ENCODE measurements at regions not wholly inside any gene's neighbourhood (a gene's known extent, or its start where the extent isn't known, plus 50 kb on each side); places are given as distances from the start of the nearest gene placed in this dataset.

DNA sequence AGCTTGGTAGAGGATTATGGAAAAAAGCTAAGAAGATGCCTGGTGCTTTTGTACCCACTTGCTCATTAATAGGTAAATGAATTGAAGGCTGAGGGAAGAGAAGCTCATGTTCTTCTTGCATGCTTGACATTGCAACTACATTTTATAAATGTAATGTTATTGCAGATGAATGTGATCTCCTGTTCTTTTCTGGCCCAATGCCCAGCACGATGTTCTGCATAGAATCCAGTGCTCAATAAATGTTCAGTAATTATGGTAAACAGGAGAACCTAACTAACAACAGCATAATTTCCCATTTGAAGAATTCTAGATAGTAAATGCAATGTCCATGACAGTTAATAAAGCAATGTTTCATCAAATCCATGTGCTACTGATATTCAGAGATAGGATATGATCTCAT lies 638.2 kb upstream of the SOX9 start:
- no peaks in the 10 kb centered on the region for H3K4me1 ChIP-seq
- H3K36me3 ChIP-seq = no peaks in the 10 kb centered on the region
- no peak for DNase-seq
- no peak overlapping the region for H3K27ac ChIP-seq
- TF ChIP-seq POLR2A (IDR thresholded peaks at IDR 0.05) = no peak
- TF ChIP-seq, protein P1, sequence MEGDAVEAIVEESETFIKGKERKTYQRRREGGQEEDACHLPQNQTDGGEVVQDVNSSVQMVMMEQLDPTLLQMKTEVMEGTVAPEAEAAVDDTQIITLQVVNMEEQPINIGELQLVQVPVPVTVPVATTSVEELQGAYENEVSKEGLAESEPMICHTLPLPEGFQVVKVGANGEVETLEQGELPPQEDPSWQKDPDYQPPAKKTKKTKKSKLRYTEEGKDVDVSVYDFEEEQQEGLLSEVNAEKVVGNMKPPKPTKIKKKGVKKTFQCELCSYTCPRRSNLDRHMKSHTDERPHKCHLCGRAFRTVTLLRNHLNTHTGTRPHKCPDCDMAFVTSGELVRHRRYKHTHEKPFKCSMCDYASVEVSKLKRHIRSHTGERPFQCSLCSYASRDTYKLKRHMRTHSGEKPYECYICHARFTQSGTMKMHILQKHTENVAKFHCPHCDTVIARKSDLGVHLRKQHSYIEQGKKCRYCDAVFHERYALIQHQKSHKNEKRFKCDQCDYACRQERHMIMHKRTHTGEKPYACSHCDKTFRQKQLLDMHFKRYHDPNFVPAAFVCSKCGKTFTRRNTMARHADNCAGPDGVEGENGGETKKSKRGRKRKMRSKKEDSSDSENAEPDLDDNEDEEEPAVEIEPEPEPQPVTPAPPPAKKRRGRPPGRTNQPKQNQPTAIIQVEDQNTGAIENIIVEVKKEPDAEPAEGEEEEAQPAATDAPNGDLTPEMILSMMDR (IDR thresholded peaks at IDR 0.05) = no peak
- H3K4me3 ChIP-seq = no peak overlapping the region
- H3K27me3 ChIP-seq = no peaks in the 10 kb centered on the region
- intact Hi-C loops (cut with DNase I; ENCODE audit: low total_unique reads) = no loop called here
- no peaks in the 10 kb centered on the region for H3K9me3 ChIP-seq

DNA sequence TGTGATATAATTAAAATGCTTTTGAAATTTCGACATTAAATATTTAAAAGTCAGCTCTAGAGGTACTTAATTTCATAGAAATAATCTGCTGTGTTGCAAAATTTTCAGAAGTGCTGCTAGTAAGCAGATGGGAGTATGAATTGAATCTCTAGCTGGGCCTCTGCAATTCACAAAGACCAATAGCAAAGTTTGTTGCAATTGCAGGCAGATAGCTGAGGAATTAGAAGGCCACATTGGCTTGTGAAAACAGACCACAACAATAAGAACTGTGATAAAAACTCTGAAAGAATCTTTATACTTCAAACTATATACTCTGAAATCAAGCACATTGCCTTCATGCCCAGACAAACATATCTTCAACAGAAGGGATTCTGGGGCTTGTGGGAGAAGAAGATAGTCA lies 636.3 kb upstream of the SOX9 start:
- H3K27me3 ChIP-seq = no peaks in the 10 kb centered on the region

DNA sequence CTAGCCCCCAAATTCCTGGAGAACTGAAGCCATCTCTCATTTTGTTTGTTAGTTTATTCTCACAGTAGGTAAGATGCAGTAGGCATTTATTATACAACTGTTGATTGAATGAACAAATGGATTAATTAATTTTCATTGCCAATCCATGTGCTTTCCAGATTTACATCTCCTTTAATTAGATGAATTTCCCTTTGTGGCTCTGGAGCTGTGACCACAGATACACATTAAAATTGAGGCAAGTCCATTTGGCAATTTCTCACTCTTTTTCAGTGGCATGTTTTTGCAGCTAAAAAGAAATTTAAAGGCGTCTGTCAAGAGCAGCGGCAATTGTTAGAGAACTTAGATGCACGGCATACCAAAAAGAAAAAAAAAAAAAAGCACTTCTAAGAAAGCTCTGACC lies 635.4 kb upstream of the SOX9 start:
- intact Hi-C loops (cut with DNase I; ENCODE audit: low total_unique reads) = no loop called here
- no peaks in the 10 kb centered on the region for H3K9me3 ChIP-seq
- TF ChIP-seq, protein P1 (IDR thresholded peaks at IDR 0.05) = no peak
- no peak for TF ChIP-seq POLR2A (IDR thresholded peaks at IDR 0.05)
- H3K36me3 ChIP-seq = no peaks in the 10 kb centered on the region
- no peaks in the 10 kb centered on the region for H3K27me3 ChIP-seq
- no peak overlapping the region for H3K4me3 ChIP-seq
- H3K4me1 ChIP-seq = no peaks in the 10 kb centered on the region
- no peak overlapping the region for H3K27ac ChIP-seq
- DNase-seq = no peak

More for the DNA sequence above, 636.3 kb upstream of the SOX9 start:
- Histone ChIP-seq H3K36me3 (no peaks in the 10 kb centered on the region), H3K9me3 (no peaks in the 10 kb centered on the region), H3K4me3 (no peak overlapping the region), H3K4me1 (no peaks in the 10 kb centered on the region), H3K27ac (no peak overlapping the region)
- DNase-seq = no peak
- TF ChIP-seq, protein P1 (IDR thresholded peaks at IDR 0.05) = no peak
- TF ChIP-seq POLR2A (IDR thresholded peaks at IDR 0.05) = no peak
- intact Hi-C loops (cut with DNase I; ENCODE audit: low total_unique reads) = no loop called here

DNA sequence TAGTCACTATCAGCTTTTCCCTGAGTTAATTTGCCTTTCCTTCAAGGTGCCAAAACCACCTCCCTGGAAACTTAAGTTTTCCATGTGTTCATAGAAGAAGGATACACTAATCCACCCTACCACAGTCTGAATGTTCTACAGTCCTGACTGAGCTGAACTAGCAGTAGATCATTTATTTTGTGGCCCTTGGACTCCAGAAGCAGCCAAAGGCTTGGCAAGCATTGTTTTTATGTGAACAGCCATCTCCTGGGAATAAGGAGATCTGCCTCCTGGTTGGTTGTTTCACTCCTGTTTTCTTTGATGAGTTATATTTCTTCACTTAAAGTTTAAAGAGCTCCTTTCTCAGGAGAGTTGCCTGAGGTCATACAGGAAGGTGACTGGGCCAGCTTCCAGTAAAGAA lies 634.6 kb upstream of the SOX9 start:
- no peaks in the 10 kb centered on the region for H3K27me3 ChIP-seq
- H3K27ac ChIP-seq = no peak overlapping the region
- no peak for DNase-seq
- TF ChIP-seq, protein P1 (IDR thresholded peaks at IDR 0.05) = no peak
- TF ChIP-seq POLR2A (IDR thresholded peaks at IDR 0.05) = no peak
- no peaks in the 10 kb centered on the region for H3K4me1 ChIP-seq
- H3K36me3 ChIP-seq = no peaks in the 10 kb centered on the region
- H3K9me3 ChIP-seq = no peaks in the 10 kb centered on the region
- no peak overlapping the region for H3K4me3 ChIP-seq
- intact Hi-C loops (cut with DNase I; ENCODE audit: low total_unique reads) = no loop called here

DNA sequence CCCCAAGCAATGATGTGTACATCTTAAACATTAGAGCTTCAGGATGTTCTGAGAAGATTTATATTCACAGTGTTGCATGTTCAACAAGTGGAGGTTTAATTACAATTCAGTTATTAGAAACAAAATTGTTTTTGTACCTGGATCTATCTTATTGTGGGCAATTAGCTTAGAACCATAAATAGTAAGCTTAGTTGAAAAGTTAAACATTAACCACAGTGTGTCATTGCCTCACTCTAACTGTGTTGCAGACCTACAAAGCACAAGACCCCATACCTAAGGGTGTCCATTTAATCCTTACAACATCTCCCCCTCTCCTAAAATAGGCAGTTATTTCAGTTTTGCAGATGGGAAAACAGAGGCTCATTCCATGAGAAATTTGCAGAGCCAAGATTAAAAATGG lies 632.0 kb upstream of the SOX9 start:
- TF ChIP-seq, protein P1 (IDR thresholded peaks at IDR 0.05) = no peak
- no peak for TF ChIP-seq POLR2A (IDR thresholded peaks at IDR 0.05)
- Histone ChIP-seq H3K27me3 (no peaks in the 10 kb centered on the region), H3K9me3 (no peaks in the 10 kb centered on the region), H3K4me1 (no peaks in the 10 kb centered on the region), H3K27ac (no peak overlapping the region), H3K36me3 (no peaks in the 10 kb centered on the region), H3K4me3 (no peak overlapping the region)
- intact Hi-C loops (cut with DNase I; ENCODE audit: low total_unique reads) = no loop called here
- no peak for DNase-seq

Measured in uterus (tissue), 3 donors.